CD4-positive, alpha-beta T cell (primary cell): ENCODE measurements at regions not wholly inside any gene's neighbourhood (a gene's known extent, or its start where the extent isn't known, plus 50 kb on each side); places are given as distances from the start of the nearest gene placed in this dataset.

Experiments
- ATAC-seq: fragments of 200-7000 bp; cut with Tn5 transposase; one replicate; pipeline ENCODE4 v1.10.0; 2022; ENCODE audit warnings: mild to moderate bottlenecking; ENCODE audit not compliant: poor library complexity
- CTCF ChIA-PET: fragments of 350-600 bp; sonication (Branson Sonifier 250); formaldehyde crosslinking; loops from one replicate; lab custom pipeline; 2021; ENCODE audit warnings: antibody characterized with exemption, inconsistent platforms; lab: Charles Lee
- POLR2A ChIA-PET: fragments of 350-600 bp; sonication (Branson Sonifier 250); formaldehyde crosslinking; loops from one replicate; lab custom pipeline; 2021; ENCODE audit warnings: antibody characterized with exemption, inconsistent platforms; lab: Charles Lee
- DNase-seq, 14 experiments: peaks; one replicate each; pipeline ENCODE4 v3.0.0-alpha.2; 2013 to 2020; ENCODE audit warnings: mixed read lengths in 2 of 14
- H3K27ac ChIP-seq, 2 donors: one replicate each; pipeline versions ENCODE4 v1.5.1 to v1.7.0; 2013; ENCODE audit warnings: low read length in 2 of 2, low read depth in 1 of 2, mild to moderate bottlenecking in 1 of 2
- H3K27me3 ChIP-seq, 2 experiments: 1 replicate in 1 of 2; 2 replicates in 1 of 2; pipeline versions ENCODE4 v1.6.1 to v1.7.0; 2013; ENCODE audit warnings: low read length in 2 of 2, control low read depth in 1 of 2, mild to moderate bottlenecking in 1 of 2, moderate library complexity in 1 of 2; ENCODE audit not compliant: insufficient read depth in 2 of 2, control insufficient read depth in 1 of 2
- H3K36me3 ChIP-seq: one replicate; pipeline ENCODE4 v1.6.1; 2013; ENCODE audit warnings: low read length, control low read depth; ENCODE audit not compliant: insufficient read depth
- H3K4me1 ChIP-seq: one replicate; pipeline ENCODE4 v1.6.1; 2013; ENCODE audit warnings: low read length, control low read depth; ENCODE audit not compliant: insufficient read depth
- H3K4me3 ChIP-seq: one replicate; pipeline ENCODE4 v1.5.1; 2013; ENCODE audit warnings: mild to moderate bottlenecking, low read length, moderate library complexity
- H3K9me3 ChIP-seq, 2 experiments: 1 replicate in 1 of 2; 2 replicates in 1 of 2; pipeline versions ENCODE4 v1.6.1 to v1.7.0; 2013; ENCODE audit warnings: low read length in 2 of 2, mild to moderate bottlenecking in 2 of 2, control low read depth in 1 of 2, moderate library complexity in 1 of 2; ENCODE audit not compliant: control insufficient read depth in 1 of 2, insufficient read depth in 1 of 2
- H3K27ac Mint-ChIP-seq: one replicate; pipeline ENCODE4 v1.8.0; 2020; ENCODE audit warnings: mixed read lengths
- H3K27me3 Mint-ChIP-seq: one replicate; pipeline ENCODE4 v1.8.0; 2021; ENCODE audit warnings: mixed read lengths
- H3K36me3 Mint-ChIP-seq: one replicate; pipeline ENCODE4 v1.8.0; 2021; ENCODE audit warnings: low read depth, mixed read lengths
- H3K4me1 Mint-ChIP-seq: one replicate; pipeline ENCODE4 v1.8.0; 2021; ENCODE audit warnings: low read depth, mixed read lengths
- H3K4me3 Mint-ChIP-seq: one replicate; pipeline ENCODE4 v1.8.0; 2020; ENCODE audit warnings: mild to moderate bottlenecking, mixed read lengths
- H3K9me3 Mint-ChIP-seq: one replicate; pipeline ENCODE4 v1.8.0; 2020; ENCODE audit warnings: mixed read lengths
- CTCF ChIP-seq: fragments of 200-600 bp; IDR thresholded peaks from one replicate; pipeline ENCODE4 v1.8.0; 2022; ENCODE audit warnings: antibody characterized with exemption, mild to moderate bottlenecking
- intact Hi-C, 2 experiments: fragments of 100-400 bp; cut with DNase I in 1 of 2; cut with micrococcal nuclease in 1 of 2; formaldehyde crosslinking; loops; one replicate each; pipeline versions ENCODE4 v1.15.1 to v1.9.0; 2023 to 2025; cut with DNase I, micrococcal nuclease

GRCh38 chr18:38539856-38540255, 974.3 kb upstream of the CELF4 start:
- Mint-ChIP-seq H3K4me3 (no peak overlapping the region), H3K36me3 (no peaks in the 10 kb centered on the region), H3K4me1 (no peaks in the 10 kb centered on the region), H3K27me3 (no peaks in the 10 kb centered on the region), H3K9me3 (peaks cover 4% of the 10 kb centered on the region), H3K27ac (no peak overlapping the region)
- POLR2A ChIA-PET = no interaction called here
- no peaks in the 10 kb centered on the region for H3K9me3 ChIP-seq
- ATAC-seq = no peak
- H3K27ac ChIP-seq = no peak overlapping the region
- DNase-seq = no peak
- H3K36me3 ChIP-seq = no peaks in the 10 kb centered on the region
- no peaks in the 10 kb centered on the region for H3K4me1 ChIP-seq
- intact Hi-C loops = no loop called here
- no peaks in the 10 kb centered on the region for H3K27me3 ChIP-seq
- CTCF ChIA-PET = no interaction called here
- no peak for TF ChIP-seq CTCF
- no peak overlapping the region for H3K4me3 ChIP-seq

GRCh38 chr18:38539371-38539770, 973.8 kb upstream of the CELF4 start:
- H3K36me3 Mint-ChIP-seq = no peaks in the 10 kb centered on the region
- Histone ChIP-seq H3K27ac (no peak overlapping the region), H3K9me3 (no peaks in the 10 kb centered on the region), H3K27me3 (no peaks in the 10 kb centered on the region), H3K4me3 (no peak overlapping the region), H3K4me1 (no peaks in the 10 kb centered on the region), H3K36me3 (no peaks in the 10 kb centered on the region)
- H3K4me3 Mint-ChIP-seq = no peak overlapping the region
- DNase-seq (no peak), ATAC-seq (no peak)
- no peaks in the 10 kb centered on the region for H3K27me3 Mint-ChIP-seq
- ChIA-PET POLR2A (no interaction called here), CTCF (no interaction called here)
- H3K4me1 Mint-ChIP-seq = no peaks in the 10 kb centered on the region
- no peak for TF ChIP-seq CTCF
- H3K9me3 Mint-ChIP-seq = peaks cover 4% of the 10 kb centered on the region
- intact Hi-C loops = no loop called here
- no peak overlapping the region for H3K27ac Mint-ChIP-seq

DNA sequence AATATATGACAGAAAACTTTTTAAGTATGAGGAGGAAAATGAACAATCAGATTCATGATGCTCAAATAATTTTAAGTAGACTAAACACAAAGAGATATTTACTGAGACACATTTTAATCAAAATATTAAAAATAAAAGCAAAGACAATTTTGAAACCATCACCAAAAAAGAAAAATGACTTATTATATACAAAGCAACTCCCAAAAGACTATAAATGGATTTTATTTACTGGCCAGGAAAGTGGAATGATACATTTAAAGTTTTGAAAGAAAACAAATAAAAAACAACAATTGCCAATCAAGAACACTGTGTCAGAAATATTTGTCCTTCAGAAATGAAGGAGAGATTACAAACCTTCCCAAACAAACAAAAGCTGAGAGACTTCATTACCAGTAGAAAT, 968.5 kb upstream of the CELF4 start:
- Histone ChIP-seq H3K4me3 (no peak overlapping the region), H3K4me1 (no peaks in the 10 kb centered on the region), H3K9me3 (peaks cover 4 to 7% of the 10 kb centered on the region in 2 experiments), H3K27ac (no peak overlapping the region), H3K27me3 (no peaks in the 10 kb centered on the region), H3K36me3 (no peaks in the 10 kb centered on the region)
- H3K27ac Mint-ChIP-seq = no peak overlapping the region
- no peak overlapping the region for H3K4me3 Mint-ChIP-seq
- ATAC-seq (no peak), DNase-seq (no peak)
- TF ChIP-seq CTCF = no peak
- H3K4me1 Mint-ChIP-seq = no peaks in the 10 kb centered on the region
- no peaks in the 10 kb centered on the region for H3K27me3 Mint-ChIP-seq
- intact Hi-C loops = no loop called here
- CTCF ChIA-PET = no interaction called here
- peaks cover 4% of the 10 kb centered on the region for H3K9me3 Mint-ChIP-seq
- POLR2A ChIA-PET = no interaction called here
- H3K36me3 Mint-ChIP-seq = no peaks in the 10 kb centered on the region
